Stimulated activated CD4-positive, alpha-beta T cell treated with anti-CD3 and anti-CD28 coated beads, Interleukin-1b, Interleukin-23, amount 100 ng/mL, for 1 hour (primary cell): ENCODE measurements at regions not wholly inside any gene's neighbourhood (a gene's known extent, or its start where the extent isn't known, plus 50 kb on each side); places are given as distances from the start of the nearest gene placed in this dataset.

Experiments used
- DNase-seq, 2 donors: peaks; one replicate each; pipeline ENCODE4 v3.0.0-alpha.2; 2020; ENCODE audit warnings: low read depth in 2 of 2

DNA sequence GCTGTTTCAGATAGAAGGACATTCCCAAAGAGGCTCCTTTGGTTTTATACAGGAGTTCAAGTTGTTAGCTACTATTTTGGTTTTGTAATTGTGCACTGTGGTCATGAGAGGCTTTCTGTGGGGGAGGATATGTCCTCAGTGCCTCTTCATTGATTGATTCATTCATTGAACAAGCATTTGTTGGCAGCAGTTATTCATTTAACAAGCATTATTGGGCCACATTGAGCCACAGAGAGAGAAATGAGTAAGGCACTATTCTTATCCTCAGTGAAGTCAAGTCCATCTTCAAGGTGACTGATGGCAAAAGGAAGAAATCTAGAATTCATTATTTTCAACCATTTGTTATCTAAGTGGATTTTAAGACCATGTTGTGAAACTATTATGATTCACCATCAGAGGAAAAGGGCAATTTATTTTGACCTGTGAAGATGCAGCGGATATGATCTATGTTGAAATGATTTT, 697.2 kb upstream of the CITED2 start:
- no peak for DNase-seq

GRCh38 chr6:140070846-140071473, 696.5 kb upstream of the CITED2 start:
- no peak for DNase-seq

DNA sequence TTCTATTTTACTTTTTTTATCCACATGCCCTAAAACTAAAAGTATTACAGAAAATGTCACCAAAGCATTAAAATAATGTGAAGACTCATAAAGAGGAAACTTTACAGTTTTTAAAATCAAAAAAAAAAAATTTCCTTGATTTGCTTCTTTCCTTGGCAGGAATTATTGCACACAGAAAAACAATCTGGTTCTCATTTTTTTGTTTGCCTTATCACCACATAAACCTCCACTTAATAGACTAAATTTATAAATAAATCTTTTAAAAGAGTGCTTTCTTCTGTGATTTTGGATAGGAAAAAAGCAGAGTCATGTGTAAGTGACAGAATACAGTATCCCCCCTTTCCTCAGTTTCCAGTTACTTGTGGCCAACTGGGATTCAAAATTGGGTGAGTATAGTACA, 695.1 kb upstream of the CITED2 start:
- no peak for DNase-seq

- DNase-seq = no peak
Observed at GRCh38 chr6:140068801-140069200, 694.4 kb upstream of the CITED2 start.

GRCh38 chr6:140064366-140064765, 689.9 kb upstream of the CITED2 start:
- DNase-seq = no peak

- DNase-seq = no peak
Observed at GRCh38 chr6:140063021-140063399, 688.6 kb upstream of the CITED2 start.

DNA sequence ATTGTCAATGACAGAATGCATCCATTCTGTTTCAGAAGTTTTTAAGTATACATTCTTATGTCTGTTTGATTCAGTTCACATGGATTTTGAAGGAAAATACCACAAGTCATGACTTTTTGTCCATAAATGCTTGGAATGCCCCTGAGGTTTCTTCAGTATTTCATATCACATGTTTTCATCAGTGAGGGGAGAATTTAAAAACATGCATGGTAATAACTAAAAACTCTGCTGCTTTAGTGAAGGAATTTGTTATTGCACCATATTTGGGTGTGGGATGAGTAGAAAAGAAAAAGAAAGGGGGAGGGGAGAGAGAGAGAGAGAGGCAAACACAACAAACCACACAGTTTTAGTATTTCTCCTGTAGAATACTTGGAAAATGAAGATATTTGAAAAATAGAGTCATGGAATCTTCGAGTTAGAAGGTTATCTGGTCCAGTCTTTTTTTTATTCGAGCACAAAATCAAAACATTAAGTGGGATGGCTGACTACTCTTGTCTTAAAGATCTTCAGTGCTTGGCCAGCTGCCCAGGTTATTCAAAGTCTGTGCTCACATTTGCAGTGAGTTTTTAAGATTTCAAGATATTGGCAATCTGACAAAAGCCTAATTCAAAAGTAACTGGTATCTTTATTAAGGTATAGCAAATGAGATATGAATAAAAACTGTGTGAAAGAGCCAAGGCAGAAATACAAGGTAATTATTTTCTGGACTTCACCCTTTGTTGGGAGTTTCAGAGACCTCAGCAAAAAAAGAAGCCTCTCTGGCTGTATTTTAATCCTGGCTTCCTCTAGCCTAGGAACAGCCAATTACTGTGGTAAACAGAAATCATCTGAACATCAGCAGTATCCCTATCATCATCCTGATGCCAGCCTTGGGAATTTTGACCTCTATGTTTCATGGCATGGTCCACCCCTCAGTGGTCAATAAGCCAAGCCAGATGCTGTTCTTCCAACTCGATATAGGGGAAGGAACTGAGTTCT, 687.9 kb upstream of the CITED2 start:
- no peak for DNase-seq

- DNase-seq = no peak
Observed at GRCh38 chr6:140061110-140062042, 686.9 kb upstream of the CITED2 start.

DNA sequence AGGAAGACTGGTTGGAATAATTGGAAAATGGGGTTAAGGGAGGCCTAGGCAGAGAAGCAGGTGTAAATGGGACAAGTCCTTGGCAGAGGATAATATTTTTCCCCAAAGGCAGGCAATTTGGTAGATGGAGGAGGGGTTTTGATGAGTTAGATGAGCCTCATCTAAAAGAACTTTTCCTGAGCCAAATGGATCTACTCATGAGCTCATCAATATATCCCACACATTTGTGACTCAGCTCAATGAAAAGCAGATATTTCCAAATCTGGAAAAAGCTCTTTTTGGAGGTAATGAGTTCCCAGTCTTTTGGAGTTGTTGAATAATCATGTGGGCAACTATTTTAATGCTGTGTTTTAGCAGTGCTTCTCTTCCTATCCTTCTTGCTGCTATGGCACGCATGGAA, 685.5 kb upstream of the CITED2 start:
- DNase-seq = no peak

GRCh38 chr6:140058863-140059262, 684.4 kb upstream of the CITED2 start:
- no peak for DNase-seq

DNA sequence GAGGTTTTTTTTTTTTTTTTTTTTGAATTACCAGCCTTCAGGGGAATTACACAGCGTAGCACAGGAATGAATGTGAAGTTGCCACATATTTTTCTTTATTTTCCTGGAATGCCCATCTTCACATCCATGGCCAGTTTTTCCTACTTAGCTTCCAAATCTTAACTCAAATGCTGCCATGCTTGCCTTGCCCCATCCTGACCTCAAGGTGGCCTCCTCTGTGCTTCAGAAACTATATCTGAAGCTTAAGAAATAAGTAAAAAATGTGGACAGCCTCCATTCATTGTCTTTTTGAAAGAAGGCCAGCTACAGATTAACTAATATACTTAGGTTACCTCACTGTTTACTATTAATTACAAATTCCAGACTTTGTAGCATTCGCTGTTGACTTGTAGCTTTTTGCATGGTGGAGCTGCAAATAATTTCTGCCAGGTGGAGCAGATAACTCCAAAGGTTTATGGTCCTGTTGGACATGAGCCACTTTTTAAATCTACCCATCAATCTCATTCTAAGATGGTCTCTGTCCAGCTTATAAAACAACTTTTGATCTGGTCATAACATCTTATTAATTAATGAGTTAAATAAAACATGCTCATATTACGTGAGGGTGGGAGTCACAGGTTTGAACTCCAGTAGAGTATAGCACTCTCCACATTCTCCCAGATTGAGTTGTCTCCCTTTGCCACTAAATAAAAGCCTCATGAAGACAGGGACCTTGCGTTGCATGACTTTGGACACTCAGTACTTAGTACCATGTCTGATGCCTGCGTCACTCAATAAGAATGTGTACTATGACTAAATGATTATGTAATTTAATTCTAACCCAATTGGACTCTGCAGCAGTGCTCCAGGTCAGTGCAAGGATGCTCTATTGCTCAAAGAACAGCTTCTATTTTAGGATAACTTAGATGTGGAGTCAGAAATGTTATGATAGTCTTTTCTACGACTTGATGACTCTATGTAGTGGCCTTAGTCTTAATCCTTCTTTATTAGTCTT, 678.6 kb upstream of the CITED2 start:
- DNase-seq = no peak

DNA sequence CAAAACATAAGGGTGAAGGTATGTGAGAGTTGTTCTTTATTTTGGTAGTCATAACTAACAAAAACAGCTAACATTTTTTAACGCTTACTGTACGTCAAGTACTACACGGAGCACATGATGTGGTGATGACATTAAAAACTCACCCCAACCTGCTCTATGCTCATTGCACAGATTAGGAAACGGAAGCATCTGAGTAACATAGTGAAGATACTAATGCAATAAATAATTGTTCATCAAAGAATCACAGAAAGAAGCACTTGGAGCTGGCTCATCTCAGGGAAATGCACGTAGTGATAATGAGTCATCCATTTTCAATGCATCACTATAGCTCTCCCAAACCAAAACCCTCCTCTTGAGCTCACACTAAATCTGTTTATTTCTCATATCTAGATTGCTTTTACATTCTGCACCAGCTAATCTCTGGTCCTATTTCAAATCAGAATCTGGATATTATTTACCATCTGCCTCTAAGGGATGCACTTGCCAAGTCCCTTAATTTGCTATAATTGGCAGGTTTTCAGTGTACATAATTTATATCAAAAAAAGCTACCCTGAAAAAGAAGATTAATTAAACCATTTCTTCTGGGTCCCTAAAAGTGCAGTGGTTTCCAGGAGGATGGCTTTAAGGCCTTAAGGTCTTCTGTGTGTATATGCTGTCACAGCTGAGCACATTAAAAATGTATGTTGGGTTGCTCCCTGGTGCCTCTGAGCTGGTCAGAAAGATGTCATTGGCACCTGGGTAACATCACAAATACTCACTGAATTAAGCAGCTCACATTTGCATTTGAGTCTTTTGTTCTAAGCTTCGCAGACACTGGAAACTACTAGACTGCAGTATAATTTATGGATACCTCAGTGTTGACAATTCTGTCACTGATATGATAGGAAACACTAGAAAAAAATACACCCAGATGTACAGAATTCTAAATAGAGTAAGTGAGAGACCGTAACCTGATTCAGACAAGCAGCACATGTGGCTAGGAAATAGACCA, 677.4 kb upstream of the CITED2 start:
- DNase-seq = no peak

DNA sequence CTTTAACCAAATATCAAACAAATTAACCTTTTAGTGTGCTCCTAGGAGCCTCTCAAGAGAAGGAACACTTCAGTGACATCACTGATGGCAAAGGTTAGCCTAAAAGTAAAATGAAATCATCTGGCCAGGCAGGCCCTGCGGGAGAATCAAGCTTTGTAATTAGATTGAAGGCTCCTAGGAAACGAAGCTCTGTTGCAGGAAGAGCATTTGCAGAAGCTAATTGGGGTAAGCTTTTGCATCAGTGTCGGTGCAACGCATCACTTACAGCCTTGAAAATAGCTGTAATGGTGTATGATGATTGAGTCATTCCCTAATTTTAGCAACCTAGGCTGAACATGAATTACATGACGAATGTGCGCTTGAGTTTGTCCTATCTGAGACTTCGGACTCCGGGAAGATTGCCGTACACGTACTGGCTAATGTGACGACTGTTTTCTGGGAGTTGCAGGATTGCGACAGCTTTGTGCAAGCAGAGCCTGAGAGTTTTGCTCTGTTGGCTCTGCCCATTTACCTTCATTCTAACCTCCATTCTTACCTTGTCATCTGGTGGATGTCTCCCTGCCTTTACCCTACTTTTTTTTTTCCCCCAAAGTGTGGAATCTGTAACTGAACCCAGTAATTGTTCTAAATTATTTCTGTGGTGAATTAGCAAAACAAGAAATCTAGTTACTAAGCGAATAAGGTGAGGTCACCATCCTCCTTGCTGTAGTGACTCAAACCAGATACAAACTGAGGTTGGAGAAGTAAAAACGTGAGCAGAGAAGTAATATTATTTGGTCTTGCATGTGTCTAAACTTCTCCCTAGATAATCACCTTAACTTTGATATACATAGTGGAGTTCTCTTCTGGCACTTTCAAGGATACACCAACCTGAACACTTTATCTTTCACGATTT, 675.9 kb upstream of the CITED2 start:
- no peak for DNase-seq

DNA sequence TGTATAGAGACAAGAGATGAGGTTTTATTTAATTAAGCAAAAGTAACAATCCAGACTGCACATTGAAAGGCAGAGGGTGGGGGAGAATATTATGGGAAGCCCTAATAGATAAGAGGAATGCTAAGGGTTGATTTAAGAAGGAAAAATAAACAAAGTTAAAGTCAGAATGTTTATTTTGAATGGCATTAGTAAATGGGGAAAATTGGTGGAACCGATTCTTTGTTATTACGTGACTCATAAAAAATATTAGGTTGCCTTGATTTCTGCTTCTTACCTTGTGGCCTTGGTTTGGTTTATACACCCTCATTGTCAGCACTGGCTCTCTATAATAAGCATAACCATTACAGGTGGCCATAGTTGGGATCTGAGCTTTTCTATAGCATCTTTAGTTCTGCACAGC, 674.8 kb upstream of the CITED2 start:
- no peak for DNase-seq

DNA sequence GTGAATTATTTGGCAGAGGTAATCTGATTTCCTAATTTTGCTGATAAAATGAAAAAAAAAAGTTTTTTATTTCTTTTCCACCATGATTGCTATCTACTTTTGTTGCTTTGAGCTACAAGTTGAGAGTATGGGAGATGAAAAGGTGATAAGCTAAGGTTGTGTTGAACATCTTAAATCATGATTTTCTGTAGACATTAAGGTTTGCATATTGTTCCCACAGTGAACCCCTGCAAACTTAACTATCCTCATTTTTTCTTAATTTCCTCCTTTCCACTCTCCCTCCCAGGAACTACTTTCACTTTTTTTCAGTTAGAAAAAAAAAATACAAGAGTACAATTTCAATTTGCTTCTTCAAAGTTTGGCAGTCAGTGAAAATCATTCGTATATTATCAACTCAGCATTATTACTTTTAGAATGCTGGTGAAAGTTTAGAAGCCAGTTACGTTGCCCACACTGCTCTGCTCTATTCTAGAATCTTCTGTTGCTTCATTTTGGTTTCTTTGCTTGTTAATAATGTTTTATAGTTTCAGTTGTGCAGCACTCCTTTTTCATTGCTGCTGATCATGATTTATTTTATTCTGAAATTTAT, 673.8 kb upstream of the CITED2 start:
- DNase-seq = no peak

DNA sequence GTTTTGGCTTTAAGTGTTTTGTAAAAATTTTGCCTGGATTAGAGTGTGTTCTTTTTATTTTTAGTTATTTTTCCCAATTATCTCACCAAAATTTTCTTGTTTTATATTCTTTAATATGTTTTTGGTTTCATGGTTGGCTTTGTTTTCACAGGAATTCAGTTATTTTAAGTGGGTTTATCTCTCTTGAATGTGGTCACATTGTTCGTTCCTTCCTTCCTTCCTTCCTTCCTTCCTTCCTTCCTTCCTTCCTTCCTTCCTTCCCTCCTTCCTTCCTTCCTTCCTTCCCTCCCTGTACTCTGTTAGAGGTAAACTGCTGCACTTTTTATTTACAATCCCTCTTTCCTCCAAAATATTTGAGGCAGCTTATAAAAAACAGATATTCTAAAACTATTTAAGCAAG, 672.9 kb upstream of the CITED2 start:
- DNase-seq = no peak

GRCh38 chr6:140046016-140046632, 671.7 kb upstream of the CITED2 start:
- no peak for DNase-seq

GRCh38 chr6:140045116-140045515, 670.7 kb upstream of the CITED2 start:
- DNase-seq = no peak
